Cardiac muscle cell (in vitro differentiated cells and primary cell): ENCODE measurements at regions not wholly inside any gene's neighbourhood (a gene's known extent, or its start where the extent isn't known, plus 50 kb on each side); places are given as distances from the start of the nearest gene placed in this dataset.

Source experiments
- DNase-seq, 2 donors: peaks; one replicate each; pipeline versions ENCODE4 v3.0.0 to v3.0.0-alpha.2; 2010 to 2017; ENCODE audit warnings: low read depth in 1 of 2, low spot score in 1 of 2
- H3K27ac ChIP-seq: fragments of 200-600 bp; sonication (generic); 2 replicates; pipeline ENCODE4 v1.5.1; 2016
- H3K27me3 ChIP-seq: fragments of 200-600 bp; sonication (generic); 2 replicates; pipeline ENCODE4 v1.6.0; 2016; ENCODE audit warnings: control low read depth
- H3K36me3 ChIP-seq: fragments of 200-600 bp; sonication (generic); 2 replicates; pipeline ENCODE4 v1.5.1; 2016; ENCODE audit warnings: control low read depth
- H3K4me1 ChIP-seq: fragments of 200-600 bp; sonication (generic); 2 replicates; pipeline ENCODE4 v1.8.1; 2017; ENCODE audit warnings: low read depth, mild to moderate bottlenecking, mixed run types
- H3K4me3 ChIP-seq: fragments of 200-600 bp; sonication (generic); 2 replicates; pipeline ENCODE4 v1.5.1; 2016; ENCODE audit warnings: mild to moderate bottlenecking
- H3K9me3 ChIP-seq: fragments of 200-600 bp; sonication (generic); 2 replicates; pipeline ENCODE4 v1.5.1; 2017; ENCODE audit warnings: low read depth, mild to moderate bottlenecking, control low read depth
- CTCF ChIP-seq: IDR thresholded peaks from 2 replicates; pipeline ENCODE4 v1.5.1; 2012; ENCODE audit warnings: low read depth, mild to moderate bottlenecking, low read length

GRCh38 chr12:92419201-92419600 is 273.6 kb upstream of the BTG1 start:
- no peak overlapping the region for H3K4me3 ChIP-seq
- H3K9me3 ChIP-seq = no peaks in the 10 kb centered on the region
- no peaks in the 10 kb centered on the region for H3K27me3 ChIP-seq

GRCh38 chr12:92418381-92418780 is 272.7 kb upstream of the BTG1 start:
- Histone ChIP-seq H3K4me1 (peaks cover 12% of the 10 kb centered on the region), H3K36me3 (no peaks in the 10 kb centered on the region), H3K9me3 (no peaks in the 10 kb centered on the region), H3K4me3 (no peak overlapping the region), H3K27ac (no peak overlapping the region), H3K27me3 (no peaks in the 10 kb centered on the region)
- DNase-seq = no peak
- no peak for TF ChIP-seq CTCF

More at GRCh38 chr12:92419201-92419600, 273.6 kb upstream of the BTG1 start:
- DNase-seq = no peak
- Histone ChIP-seq H3K4me1 (peaks cover 12% of the 10 kb centered on the region), H3K36me3 (no peaks in the 10 kb centered on the region), H3K27ac (no peak overlapping the region)
- no peak for TF ChIP-seq CTCF

GRCh38 chr12:92417373-92417772 is 271.7 kb upstream of the BTG1 start:
- no peak for TF ChIP-seq CTCF
- Histone ChIP-seq H3K4me1 (peaks cover 12% of the 10 kb centered on the region), H3K27ac (no peak overlapping the region), H3K27me3 (no peaks in the 10 kb centered on the region), H3K4me3 (no peak overlapping the region), H3K36me3 (no peaks in the 10 kb centered on the region), H3K9me3 (no peaks in the 10 kb centered on the region)
- DNase-seq = no peak

- Histone ChIP-seq H3K27ac (peak overlapping the region; percentile 49), H3K4me1 (peaks cover 12% of the 10 kb centered on the region), H3K36me3 (no peaks in the 10 kb centered on the region), H3K9me3 (no peaks in the 10 kb centered on the region), H3K27me3 (no peaks in the 10 kb centered on the region), H3K4me3 (no peak overlapping the region)
- DNase-seq = peak in 1 of 2 donors; percentile 69
- TF ChIP-seq CTCF = no peak
Measured at GRCh38 chr12:92416385-92416812, 270.8 kb upstream of the BTG1 start.

- peak in 1 of 2 donors; percentile 24 for DNase-seq
- H3K4me1 ChIP-seq = peaks cover 12% of the 10 kb centered on the region
- H3K36me3 ChIP-seq = no peaks in the 10 kb centered on the region
- no peak overlapping the region for H3K27ac ChIP-seq
- no peaks in the 10 kb centered on the region for H3K27me3 ChIP-seq
- H3K4me3 ChIP-seq = no peak overlapping the region
- no peak for TF ChIP-seq CTCF
- no peaks in the 10 kb centered on the region for H3K9me3 ChIP-seq
Measured at GRCh38 chr12:92414170-92415070, 268.8 kb upstream of the BTG1 start.
